ENCODE measurements at regions not wholly inside any gene's neighbourhood (a gene's known extent, or its start where the extent isn't known, plus 50 kb on each side); places are given as distances from the start of the nearest gene placed in this dataset.

- Histone ChIP-seq H3K4me3 (replicated peaks; ENCODE audit: insufficient read depth, low read length) (no peak overlapping the region), H3K27me3 (ENCODE audit: insufficient read depth, poor library complexity, severe bottlenecking) (no peaks in the 10 kb centered on the region), H3K27ac (replicated peaks) (no peak overlapping the region)
- no peak for DNase-seq (ENCODE audit: low read depth in 1 of 2, low spot score in 1 of 2)
- TF ChIP-seq POLR2AphosphoS5 (IDR thresholded peaks at IDR 0.05; ENCODE audit: low read depth) (no peak), REST (IDR thresholded peaks at IDR 0.05; ENCODE audit: insufficient replicate concordance, low read depth) (no peak), CTCF (IDR thresholded peaks at IDR 0.05; ENCODE audit: insufficient read depth, low read length) (no peak), GABPA (IDR thresholded peaks at IDR 0.05; ENCODE audit: low read depth) (no peak), SPI1 (IDR thresholded peaks at IDR 0.05; ENCODE audit: borderline replicate concordance, low read depth) (no peak)
These were observed 101.5 kb upstream of the TSHZ3 start for GRCh38 chr19:31450696-31451095.

GRCh38 chr19:31451686-31452330 lies 102.6 kb upstream of the TSHZ3 start:
- TF ChIP-seq CTCF (IDR thresholded peaks at IDR 0.05; ENCODE audit: insufficient read depth, low read length) (no peak), SPI1 (IDR thresholded peaks at IDR 0.05; ENCODE audit: borderline replicate concordance, low read depth) (no peak), REST (IDR thresholded peaks at IDR 0.05; ENCODE audit: insufficient replicate concordance, low read depth) (no peak), POLR2AphosphoS5 (IDR thresholded peaks at IDR 0.05; ENCODE audit: low read depth) (no peak), GABPA (IDR thresholded peaks at IDR 0.05; ENCODE audit: low read depth) (no peak)
- DNase-seq (ENCODE audit: low read depth in 1 of 2, low spot score in 1 of 2), result no peak
- H3K27ac ChIP-seq (replicated peaks), result no peak overlapping the region
- no peaks in the 10 kb centered on the region for H3K27me3 ChIP-seq (ENCODE audit: insufficient read depth, poor library complexity, severe bottlenecking)
- H3K4me3 ChIP-seq (replicated peaks; ENCODE audit: insufficient read depth, low read length), result no peak overlapping the region

GRCh38 chr19:31459430-31459829 lies 110.2 kb upstream of the TSHZ3 start:
- Histone ChIP-seq H3K4me3 (replicated peaks; ENCODE audit: insufficient read depth, low read length) (no peak overlapping the region), H3K27me3 (ENCODE audit: insufficient read depth, poor library complexity, severe bottlenecking) (no peaks in the 10 kb centered on the region), H3K27ac (replicated peaks) (no peak overlapping the region)
- TF ChIP-seq SPI1 (IDR thresholded peaks at IDR 0.05; ENCODE audit: borderline replicate concordance, low read depth), result no peak
- TF ChIP-seq POLR2AphosphoS5 (IDR thresholded peaks at IDR 0.05; ENCODE audit: low read depth), result no peak
- no peak for TF ChIP-seq CTCF (IDR thresholded peaks at IDR 0.05; ENCODE audit: insufficient read depth, low read length)
- no peak for TF ChIP-seq GABPA (IDR thresholded peaks at IDR 0.05; ENCODE audit: low read depth)
- TF ChIP-seq REST (IDR thresholded peaks at IDR 0.05; ENCODE audit: insufficient replicate concordance, low read depth), result no peak
- no peak for DNase-seq (ENCODE audit: low read depth in 1 of 2, low spot score in 1 of 2)

Data from HL-60 (cell line).